ENCODE measurements at regions not wholly inside any gene's neighbourhood (a gene's known extent, or its start where the extent isn't known, plus 50 kb on each side); places are given as distances from the start of the nearest gene placed in this dataset.
"Not testable (repeated sequence)": the region's sequence is repeated elsewhere in the genome, so short reads cannot be mapped to it uniquely, and the experiment has no call there.

DNA sequence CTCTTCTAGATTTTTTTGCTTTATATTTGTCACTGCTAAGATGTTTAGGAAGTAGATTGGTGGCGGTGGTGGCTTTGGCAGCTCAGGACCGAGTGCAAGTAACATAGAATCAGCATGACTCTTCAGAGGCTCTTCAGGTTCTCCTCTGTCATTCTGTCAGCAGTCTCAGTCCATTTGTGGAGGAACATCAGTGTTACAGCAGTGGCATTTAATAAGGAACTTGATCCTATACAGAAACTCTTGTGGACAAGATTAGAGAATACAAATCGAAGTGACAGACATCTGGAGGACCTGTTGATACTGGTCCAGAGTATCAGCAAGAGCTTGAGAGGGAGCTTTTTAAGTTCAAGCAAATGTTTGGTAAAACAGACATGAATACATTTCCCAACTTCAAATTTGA is 82.2 kb upstream of the GNAZ start:
- H3K4me3 Mint-ChIP-seq (ENCODE audit: unreplicated experiment): no peak overlapping the region
- no peaks in the 10 kb centered on the region for H3K36me3 Mint-ChIP-seq (ENCODE audit: insufficient read depth, unreplicated experiment)
- ChIA-PET POLR2A (no interaction called here), CTCF (no interaction called here)
- peaks cover 7% of the 10 kb centered on the region for H3K4me1 Mint-ChIP-seq (ENCODE audit: low read depth, unreplicated experiment)
- BruUV-seq (replicated peaks): no TSS peak
- DNase-seq: no peak
- Histone ChIP-seq H3K9me3 (no peaks in the 10 kb centered on the region), H3K4me1 (no peaks in the 10 kb centered on the region), H3K36me3 (ENCODE audit: control insufficient read depth, insufficient read depth, low read length) (no peaks in the 10 kb centered on the region), H3K4me3 (ENCODE audit: low read depth, low read length) (no peak overlapping the region), H3K27me3 (replicated peaks; ENCODE audit: control insufficient read depth, insufficient read depth, low read length) (no peaks in the 10 kb centered on the region)
- H3K27ac Mint-ChIP-seq (ENCODE audit: unreplicated experiment): no peak overlapping the region
- H3K9me3 Mint-ChIP-seq (ENCODE audit: unreplicated experiment): no peaks in the 10 kb centered on the region
- intact Hi-C loops (cut with micrococcal nuclease; ENCODE audit: unreplicated experiment): no loop called here
- peaks cover 14% of the 10 kb centered on the region for H3K27me3 Mint-ChIP-seq (ENCODE audit: insufficient read depth, unreplicated experiment)
- TF ChIP-seq, protein P1, sequence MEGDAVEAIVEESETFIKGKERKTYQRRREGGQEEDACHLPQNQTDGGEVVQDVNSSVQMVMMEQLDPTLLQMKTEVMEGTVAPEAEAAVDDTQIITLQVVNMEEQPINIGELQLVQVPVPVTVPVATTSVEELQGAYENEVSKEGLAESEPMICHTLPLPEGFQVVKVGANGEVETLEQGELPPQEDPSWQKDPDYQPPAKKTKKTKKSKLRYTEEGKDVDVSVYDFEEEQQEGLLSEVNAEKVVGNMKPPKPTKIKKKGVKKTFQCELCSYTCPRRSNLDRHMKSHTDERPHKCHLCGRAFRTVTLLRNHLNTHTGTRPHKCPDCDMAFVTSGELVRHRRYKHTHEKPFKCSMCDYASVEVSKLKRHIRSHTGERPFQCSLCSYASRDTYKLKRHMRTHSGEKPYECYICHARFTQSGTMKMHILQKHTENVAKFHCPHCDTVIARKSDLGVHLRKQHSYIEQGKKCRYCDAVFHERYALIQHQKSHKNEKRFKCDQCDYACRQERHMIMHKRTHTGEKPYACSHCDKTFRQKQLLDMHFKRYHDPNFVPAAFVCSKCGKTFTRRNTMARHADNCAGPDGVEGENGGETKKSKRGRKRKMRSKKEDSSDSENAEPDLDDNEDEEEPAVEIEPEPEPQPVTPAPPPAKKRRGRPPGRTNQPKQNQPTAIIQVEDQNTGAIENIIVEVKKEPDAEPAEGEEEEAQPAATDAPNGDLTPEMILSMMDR (IDR thresholded peaks at IDR 0.05; ENCODE audit: insufficient read depth in 1 of 2, low read depth in 1 of 2, low read length in 1 of 2, severe bottlenecking in 1 of 2, unreplicated experiment in 1 of 2): no peak

DNA sequence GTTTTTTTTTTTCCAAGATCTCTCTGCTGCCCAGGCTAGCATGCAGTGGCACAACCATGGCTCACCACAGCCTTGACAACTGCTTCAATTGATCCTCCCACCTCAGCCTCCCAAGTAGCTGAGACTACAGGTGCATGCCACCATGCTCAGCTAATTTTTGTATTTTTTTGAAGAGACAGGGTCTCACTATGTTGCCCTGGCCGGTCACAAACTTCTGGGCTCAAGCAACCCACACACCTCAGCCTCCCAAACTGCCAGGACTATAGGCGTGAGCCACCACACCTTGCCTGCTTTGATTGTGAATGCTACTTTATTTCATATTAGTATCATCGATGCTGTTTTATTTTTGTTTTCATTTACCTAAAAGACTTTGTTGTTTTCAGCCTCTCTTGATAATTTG is 81.5 kb upstream of the GNAZ start:
- Histone ChIP-seq H3K4me3 (ENCODE audit: low read depth, low read length) (no peak overlapping the region), H3K27me3 (replicated peaks; ENCODE audit: control insufficient read depth, insufficient read depth, low read length) (no peaks in the 10 kb centered on the region), H3K4me1 (no peaks in the 10 kb centered on the region), H3K36me3 (ENCODE audit: control insufficient read depth, insufficient read depth, low read length) (no peaks in the 10 kb centered on the region), H3K9me3 (no peaks in the 10 kb centered on the region)
- CTCF ChIA-PET: no interaction called here
- POLR2A ChIA-PET: no interaction called here
- BruUV-seq (replicated peaks): no TSS peak
- peaks cover 7% of the 10 kb centered on the region for H3K4me1 Mint-ChIP-seq (ENCODE audit: low read depth, unreplicated experiment)
- peaks cover 14% of the 10 kb centered on the region for H3K27me3 Mint-ChIP-seq (ENCODE audit: insufficient read depth, unreplicated experiment)
- intact Hi-C loops (cut with micrococcal nuclease; ENCODE audit: unreplicated experiment): no loop called here
- H3K9me3 Mint-ChIP-seq (ENCODE audit: unreplicated experiment): no peaks in the 10 kb centered on the region
- no peaks in the 10 kb centered on the region for H3K36me3 Mint-ChIP-seq (ENCODE audit: insufficient read depth, unreplicated experiment)
- TF ChIP-seq, protein P1 (IDR thresholded peaks at IDR 0.05; ENCODE audit: insufficient read depth in 1 of 2, low read depth in 1 of 2, low read length in 1 of 2, severe bottlenecking in 1 of 2, unreplicated experiment in 1 of 2): no peak
- H3K4me3 Mint-ChIP-seq (ENCODE audit: unreplicated experiment): no peak overlapping the region
- DNase-seq: no peak
- H3K27ac Mint-ChIP-seq (ENCODE audit: unreplicated experiment): no peak overlapping the region

DNA sequence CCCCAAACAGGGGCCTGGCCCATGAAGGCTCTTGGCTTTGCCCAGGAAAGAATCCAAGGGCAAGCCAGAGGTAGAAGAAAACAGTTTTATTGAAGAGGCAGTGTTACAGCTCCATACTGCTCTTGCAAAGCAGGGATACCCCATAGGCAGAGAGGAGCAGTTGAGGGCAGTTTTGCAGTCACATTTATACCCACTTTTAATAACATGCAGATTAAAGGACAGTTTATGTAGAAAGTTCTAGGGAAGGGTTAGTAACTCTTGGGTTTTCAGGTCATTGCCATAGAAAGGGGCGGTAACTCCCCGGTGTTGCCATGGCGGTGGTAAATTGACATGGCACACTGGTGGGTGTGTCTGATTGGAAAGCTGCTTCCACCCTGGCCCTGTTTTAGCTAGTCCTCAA is 80.5 kb upstream of the GNAZ start:
- H3K4me3 ChIP-seq (ENCODE audit: low read depth, low read length): no peak overlapping the region
- Mint-ChIP-seq H3K4me1 (ENCODE audit: low read depth, unreplicated experiment) (peaks cover 7% of the 10 kb centered on the region), H3K36me3 (ENCODE audit: insufficient read depth, unreplicated experiment) (no peaks in the 10 kb centered on the region), H3K9me3 (ENCODE audit: unreplicated experiment) (no peaks in the 10 kb centered on the region), H3K27me3 (ENCODE audit: insufficient read depth, unreplicated experiment) (peaks cover 14% of the 10 kb centered on the region), H3K27ac (ENCODE audit: unreplicated experiment) (no peak overlapping the region), H3K4me3 (ENCODE audit: unreplicated experiment) (no peak overlapping the region)
- BruUV-seq (replicated peaks): no TSS peak
- no peaks in the 10 kb centered on the region for H3K36me3 ChIP-seq (ENCODE audit: control insufficient read depth, insufficient read depth, low read length)
- intact Hi-C loops (cut with micrococcal nuclease; ENCODE audit: unreplicated experiment): no loop called here
- H3K9me3 ChIP-seq: no peaks in the 10 kb centered on the region
- no peaks in the 10 kb centered on the region for H3K4me1 ChIP-seq
- CTCF ChIA-PET: no interaction called here
- POLR2A ChIA-PET: no interaction called here
- no peaks in the 10 kb centered on the region for H3K27me3 ChIP-seq (replicated peaks; ENCODE audit: control insufficient read depth, insufficient read depth, low read length)
- TF ChIP-seq, protein P1 (IDR thresholded peaks at IDR 0.05; ENCODE audit: insufficient read depth in 1 of 2, low read depth in 1 of 2, low read length in 1 of 2, severe bottlenecking in 1 of 2, unreplicated experiment in 1 of 2): no peak
- no peak for DNase-seq

DNA sequence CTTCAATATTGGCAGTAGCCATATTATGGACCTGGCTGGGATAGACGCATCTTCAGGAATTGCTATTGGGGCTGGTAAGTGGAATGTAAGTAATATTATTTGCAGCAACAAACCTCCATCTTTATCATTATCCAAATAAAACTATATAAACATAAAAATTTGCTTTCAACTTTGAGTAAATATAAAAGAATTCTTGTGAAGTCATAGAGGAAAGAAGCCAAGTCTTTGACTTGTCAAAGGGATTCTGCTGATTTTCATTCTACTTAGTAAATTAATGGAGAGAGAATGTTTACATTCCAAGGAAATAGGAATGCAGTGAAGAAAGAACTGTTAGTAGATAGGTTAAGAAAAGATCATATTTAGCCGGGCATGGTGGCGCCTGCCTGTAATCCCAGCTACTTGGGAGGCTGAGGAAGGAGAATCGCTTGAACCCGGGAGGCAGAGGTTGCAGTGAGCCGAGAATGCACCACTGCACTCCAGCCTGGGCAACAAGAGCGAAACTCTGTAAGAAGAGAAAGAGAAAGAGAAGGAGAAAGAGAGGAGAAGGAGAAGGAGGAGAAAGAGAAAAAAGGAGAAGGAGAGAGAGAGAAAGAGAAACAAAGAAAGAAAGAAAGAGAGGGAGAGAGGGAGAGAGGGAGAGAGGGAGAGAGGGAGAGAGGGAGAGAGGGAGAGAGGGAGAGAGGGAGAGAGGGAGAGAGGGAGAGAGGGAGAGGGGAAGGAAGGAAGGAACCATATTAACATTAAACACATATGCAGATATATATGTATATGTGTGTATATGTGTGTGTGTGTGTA is 79.4 kb upstream of the GNAZ start:
- H3K27me3 ChIP-seq (replicated peaks; ENCODE audit: control insufficient read depth, insufficient read depth, low read length); H3K27ac Mint-ChIP-seq (ENCODE audit: unreplicated experiment); CTCF ChIA-PET; H3K4me1 Mint-ChIP-seq (ENCODE audit: low read depth, unreplicated experiment); H3K4me3 Mint-ChIP-seq (ENCODE audit: unreplicated experiment); H3K9me3 Mint-ChIP-seq (ENCODE audit: unreplicated experiment); intact Hi-C loops (cut with micrococcal nuclease; ENCODE audit: unreplicated experiment); H3K36me3 Mint-ChIP-seq (ENCODE audit: insufficient read depth, unreplicated experiment); H3K36me3 ChIP-seq (ENCODE audit: control insufficient read depth, insufficient read depth, low read length); BruUV-seq (replicated peaks); H3K4me1 ChIP-seq; DNase-seq; H3K9me3 ChIP-seq; H3K4me3 ChIP-seq (ENCODE audit: low read depth, low read length); POLR2A ChIA-PET: not testable (repeated sequence)
- H3K27me3 Mint-ChIP-seq (ENCODE audit: insufficient read depth, unreplicated experiment): peaks cover 14% of the 10 kb centered on the region
